Uterus (tissue), 2 donors: ENCODE measurements at regions not wholly inside any gene's neighbourhood (a gene's known extent, or its start where the extent isn't known, plus 50 kb on each side); places are given as distances from the start of the nearest gene placed in this dataset.

Experiments used
- CTCF ChIP-seq, 4 experiments: fragments of 200-600 bp in 2 of 4; fragments of 450-650 bp in 2 of 4; sonication (generic) in 2 of 4; IDR thresholded peaks; one replicate each; pipeline ENCODE4 v1.5.1; 2016 to 2019; ENCODE audit warnings: antibody characterized with exemption in 4 of 4, mild to moderate bottlenecking in 2 of 4, moderate library complexity in 1 of 4
- POLR2A ChIP-seq, 2 donors: fragments of 450-650 bp; IDR thresholded peaks; one replicate each; pipeline ENCODE4 v1.6.1; 2016; ENCODE audit warnings: antibody characterized with exemption in 2 of 2, mild to moderate bottlenecking in 1 of 2, moderate library complexity in 1 of 2

- TF ChIP-seq CTCF (IDR thresholded peaks at IDR 0.05) = no peak
- TF ChIP-seq POLR2A (IDR thresholded peaks at IDR 0.05) = no peak
These were observed 654.3 kb upstream of the RAB6C start for GRCh38 chr2:129325151-129325550.
